SK-N-SH treated with all-trans-retinoic acid at 6 μM for 48 hours (cell line): ENCODE measurements at regions not wholly inside any gene's neighbourhood (a gene's known extent, or its start where the extent isn't known, plus 50 kb on each side); places are given as distances from the start of the nearest gene placed in this dataset.

ENCODE experiments used
- ATAC-seq: fragments of 200-7000 bp; cut with Tn5 transposase; 3 replicates; pipeline ENCODE4 v1.9.1; 2020; ENCODE audit warnings: mild to moderate bottlenecking, moderate library complexity
- ARNTL ChIP-seq: fragments of 450-650 bp; formaldehyde crosslinking; IDR thresholded peaks from 2 replicates; pipeline ENCODE4 v1.5.0; 2020; ENCODE audit warnings: low read depth, mild to moderate bottlenecking, moderate library complexity, borderline replicate concordance
- BACH2 ChIP-seq: fragments of 250-450 bp; sonication (Bioruptor Pico); IDR thresholded peaks from 2 replicates; pipeline ENCODE4 v1.9.0; 2021; ENCODE audit warnings: mild to moderate bottlenecking, borderline replicate concordance
- CSDC2 ChIP-seq: fragments of 250-450 bp; sonication (Bioruptor Pico); IDR thresholded peaks from 2 replicates; pipeline ENCODE4 v1.5.0; 2020; ENCODE audit warnings: mild to moderate bottlenecking, moderate library complexity
- ESRRG ChIP-seq: fragments of 250-450 bp; sonication (Bioruptor Pico); IDR thresholded peaks from 2 replicates; pipeline ENCODE4 v1.6.1; 2021; ENCODE audit warnings: mild to moderate bottlenecking
- GLIS3 ChIP-seq: fragments of 250-450 bp; sonication (Bioruptor Pico); IDR thresholded peaks from 2 replicates; pipeline ENCODE4 v1.5.0; 2020; ENCODE audit warnings: mild to moderate bottlenecking, moderate library complexity
- ISL1 ChIP-seq: fragments of 250-450 bp; sonication (Bioruptor Pico); IDR thresholded peaks from 2 replicates; pipeline ENCODE4 v2.1.2; 2022; ENCODE audit warnings: mild to moderate bottlenecking, moderate library complexity
- OSR1 ChIP-seq: fragments of 250-450 bp; sonication (Bioruptor Pico); IDR thresholded peaks from 2 replicates; pipeline ENCODE4 v1.8.0; 2022; ENCODE audit warnings: moderate library complexity, mild to moderate bottlenecking, inconsistent platforms
- PPARA ChIP-seq: fragments of 250-450 bp; sonication (Bioruptor Pico); IDR thresholded peaks from 2 replicates; pipeline ENCODE4 v1.5.0; 2020; ENCODE audit warnings: mild to moderate bottlenecking, borderline replicate concordance
- SNAI2 ChIP-seq: fragments of 250-450 bp; sonication (Bioruptor Pico); IDR thresholded peaks from 2 replicates; pipeline ENCODE4 v1.5.0; 2020; ENCODE audit warnings: mild to moderate bottlenecking, moderate library complexity
- TCF4 ChIP-seq: fragments of 250-450 bp; sonication (Bioruptor Pico); IDR thresholded peaks from 2 replicates; pipeline ENCODE4 v1.8.0; 2021; ENCODE audit warnings: mild to moderate bottlenecking, moderate library complexity, borderline replicate concordance
- TOX ChIP-seq: fragments of 250-450 bp; sonication (Bioruptor Pico); IDR thresholded peaks from 2 replicates; pipeline ENCODE4 v1.8.0; 2021; ENCODE audit warnings: mild to moderate bottlenecking, moderate library complexity, borderline replicate concordance
- ZC3H10 ChIP-seq: fragments of 250-450 bp; sonication (Bioruptor Pico); IDR thresholded peaks from 2 replicates; pipeline ENCODE4 v1.5.1; 2021; ENCODE audit warnings: mild to moderate bottlenecking, moderate library complexity
- ZFP3 ChIP-seq: fragments of 250-450 bp; sonication (Bioruptor Pico); IDR thresholded peaks from 2 replicates; pipeline ENCODE4 v1.5.0; 2020; ENCODE audit warnings: mild to moderate bottlenecking, moderate library complexity
- ZFP30 ChIP-seq: fragments of 450-650 bp; formaldehyde crosslinking; IDR thresholded peaks from 2 replicates; pipeline ENCODE4 v1.5.0; 2022; ENCODE audit warnings: mild to moderate bottlenecking, moderate library complexity
- ZNF565 ChIP-seq: fragments of 450-650 bp; formaldehyde crosslinking; conservative IDR thresholded peaks from 2 replicates; pipeline ENCODE4 v1.5.0; 2020; ENCODE audit warnings: low read depth, mild to moderate bottlenecking, moderate library complexity
- ZNF70 ChIP-seq: fragments of 450-650 bp; formaldehyde crosslinking; IDR thresholded peaks from 2 replicates; pipeline ENCODE4 v1.5.0; 2020; ENCODE audit warnings: mild to moderate bottlenecking, moderate library complexity
- TF ChIP-seq, protein P1 (sequence below): fragments of 250-450 bp; sonication (Bioruptor Pico); IDR thresholded peaks from 2 replicates; pipeline ENCODE4 v1.5.1; 2021; ENCODE audit warnings: mild to moderate bottlenecking, moderate library complexity
- TF ChIP-seq, protein P2 (sequence below): fragments of 250-450 bp; sonication (Bioruptor Pico); IDR thresholded peaks from 2 replicates; pipeline ENCODE4 v1.8.0; 2020; ENCODE audit warnings: mild to moderate bottlenecking, moderate library complexity, borderline replicate concordance
- TF ChIP-seq, protein P3 (sequence below): fragments of 250-450 bp; sonication (Bioruptor Pico); IDR thresholded peaks from 2 replicates; pipeline ENCODE4 v1.5.0; 2020; ENCODE audit warnings: mild to moderate bottlenecking, moderate library complexity
- TF ChIP-seq, protein P4 (sequence below): fragments of 250-450 bp; sonication (Bioruptor Pico); IDR thresholded peaks from 2 replicates; pipeline ENCODE4 v1.8.0; 2021; ENCODE audit warnings: low read depth, mild to moderate bottlenecking, moderate library complexity, borderline replicate concordance
- TF ChIP-seq, protein P5 (sequence below): fragments of 250-450 bp; sonication (Bioruptor Pico); IDR thresholded peaks from 2 replicates; pipeline ENCODE4 v1.5.1; 2020; ENCODE audit warnings: low read depth, mild to moderate bottlenecking, moderate library complexity

DNA sequence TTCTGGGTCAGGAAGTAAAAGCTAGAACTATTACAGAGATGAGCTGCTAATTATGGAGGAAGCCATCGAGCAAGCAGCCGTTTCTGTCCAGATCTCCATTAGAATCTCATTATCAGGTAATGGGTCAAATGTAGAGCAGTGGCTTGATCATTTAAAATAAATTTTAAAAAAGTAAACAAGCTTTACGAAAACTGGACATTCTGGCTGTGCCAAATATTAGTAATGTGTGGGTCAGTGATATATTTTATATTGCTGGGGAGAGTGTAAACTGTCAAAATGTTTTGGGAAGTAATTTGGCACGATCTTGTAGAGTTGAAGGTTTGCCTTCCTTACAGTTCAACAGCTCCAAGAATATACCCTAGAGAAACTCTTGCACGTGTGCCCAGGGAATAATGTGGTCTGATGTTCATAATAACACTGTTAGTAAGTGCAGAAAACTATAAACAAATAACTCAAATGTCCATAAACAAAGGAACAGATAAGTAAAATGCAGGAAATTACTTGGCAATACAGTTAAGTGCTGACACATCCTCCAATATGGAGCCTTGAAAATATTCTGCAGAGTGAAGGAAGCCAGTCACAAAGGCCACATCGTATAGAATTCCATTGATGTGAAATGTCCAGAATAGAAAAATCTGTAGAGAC, 127.2 kb upstream of the UBL3 start:
- TF ChIP-seq, protein P1, sequence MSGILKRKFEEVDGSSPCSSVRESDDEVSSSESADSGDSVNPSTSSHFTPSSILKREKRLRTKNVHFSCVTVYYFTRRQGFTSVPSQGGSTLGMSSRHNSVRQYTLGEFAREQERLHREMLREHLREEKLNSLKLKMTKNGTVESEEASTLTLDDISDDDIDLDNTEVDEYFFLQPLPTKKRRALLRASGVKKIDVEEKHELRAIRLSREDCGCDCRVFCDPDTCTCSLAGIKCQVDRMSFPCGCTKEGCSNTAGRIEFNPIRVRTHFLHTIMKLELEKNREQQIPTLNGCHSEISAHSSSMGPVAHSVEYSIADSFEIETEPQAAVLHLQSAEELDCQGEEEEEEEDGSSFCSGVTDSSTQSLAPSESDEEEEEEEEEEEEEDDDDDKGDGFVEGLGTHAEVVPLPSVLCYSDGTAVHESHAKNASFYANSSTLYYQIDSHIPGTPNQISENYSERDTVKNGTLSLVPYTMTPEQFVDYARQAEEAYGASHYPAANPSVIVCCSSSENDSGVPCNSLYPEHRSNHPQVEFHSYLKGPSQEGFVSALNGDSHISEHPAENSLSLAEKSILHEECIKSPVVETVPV (CRISPR knock-in tag): no peak
- TF ChIP-seq ISL1 (no peak), OSR1 (CRISPR knock-in tag) (no peak), TOX (CRISPR knock-in tag) (no peak), PPARA (CRISPR knock-in tag) (no peak), SNAI2 (CRISPR knock-in tag) (no peak), ARNTL (no peak), CSDC2 (CRISPR knock-in tag) (no peak), ZNF565 (CRISPR knock-in tag) (no peak), BACH2 (no peak)
- TF ChIP-seq, protein P2, sequence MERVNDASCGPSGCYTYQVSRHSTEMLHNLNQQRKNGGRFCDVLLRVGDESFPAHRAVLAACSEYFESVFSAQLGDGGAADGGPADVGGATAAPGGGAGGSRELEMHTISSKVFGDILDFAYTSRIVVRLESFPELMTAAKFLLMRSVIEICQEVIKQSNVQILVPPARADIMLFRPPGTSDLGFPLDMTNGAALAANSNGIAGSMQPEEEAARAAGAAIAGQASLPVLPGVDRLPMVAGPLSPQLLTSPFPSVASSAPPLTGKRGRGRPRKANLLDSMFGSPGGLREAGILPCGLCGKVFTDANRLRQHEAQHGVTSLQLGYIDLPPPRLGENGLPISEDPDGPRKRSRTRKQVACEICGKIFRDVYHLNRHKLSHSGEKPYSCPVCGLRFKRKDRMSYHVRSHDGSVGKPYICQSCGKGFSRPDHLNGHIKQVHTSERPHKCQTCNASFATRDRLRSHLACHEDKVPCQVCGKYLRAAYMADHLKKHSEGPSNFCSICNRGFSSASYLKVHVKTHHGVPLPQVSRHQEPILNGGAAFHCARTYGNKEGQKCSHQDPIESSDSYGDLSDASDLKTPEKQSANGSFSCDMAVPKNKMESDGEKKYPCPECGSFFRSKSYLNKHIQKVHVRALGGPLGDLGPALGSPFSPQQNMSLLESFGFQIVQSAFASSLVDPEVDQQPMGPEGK: no peak
- TF ChIP-seq, protein P3, sequence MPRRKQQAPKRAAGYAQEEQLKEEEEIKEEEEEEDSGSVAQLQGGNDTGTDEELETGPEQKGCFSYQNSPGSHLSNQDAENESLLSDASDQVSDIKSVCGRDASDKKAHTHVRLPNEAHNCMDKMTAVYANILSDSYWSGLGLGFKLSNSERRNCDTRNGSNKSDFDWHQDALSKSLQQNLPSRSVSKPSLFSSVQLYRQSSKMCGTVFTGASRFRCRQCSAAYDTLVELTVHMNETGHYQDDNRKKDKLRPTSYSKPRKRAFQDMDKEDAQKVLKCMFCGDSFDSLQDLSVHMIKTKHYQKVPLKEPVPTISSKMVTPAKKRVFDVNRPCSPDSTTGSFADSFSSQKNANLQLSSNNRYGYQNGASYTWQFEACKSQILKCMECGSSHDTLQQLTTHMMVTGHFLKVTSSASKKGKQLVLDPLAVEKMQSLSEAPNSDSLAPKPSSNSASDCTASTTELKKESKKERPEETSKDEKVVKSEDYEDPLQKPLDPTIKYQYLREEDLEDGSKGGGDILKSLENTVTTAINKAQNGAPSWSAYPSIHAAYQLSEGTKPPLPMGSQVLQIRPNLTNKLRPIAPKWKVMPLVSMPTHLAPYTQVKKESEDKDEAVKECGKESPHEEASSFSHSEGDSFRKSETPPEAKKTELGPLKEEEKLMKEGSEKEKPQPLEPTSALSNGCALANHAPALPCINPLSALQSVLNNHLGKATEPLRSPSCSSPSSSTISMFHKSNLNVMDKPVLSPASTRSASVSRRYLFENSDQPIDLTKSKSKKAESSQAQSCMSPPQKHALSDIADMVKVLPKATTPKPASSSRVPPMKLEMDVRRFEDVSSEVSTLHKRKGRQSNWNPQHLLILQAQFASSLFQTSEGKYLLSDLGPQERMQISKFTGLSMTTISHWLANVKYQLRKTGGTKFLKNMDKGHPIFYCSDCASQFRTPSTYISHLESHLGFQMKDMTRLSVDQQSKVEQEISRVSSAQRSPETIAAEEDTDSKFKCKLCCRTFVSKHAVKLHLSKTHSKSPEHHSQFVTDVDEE (CRISPR knock-in tag): no peak
- TF ChIP-seq, protein P4, sequence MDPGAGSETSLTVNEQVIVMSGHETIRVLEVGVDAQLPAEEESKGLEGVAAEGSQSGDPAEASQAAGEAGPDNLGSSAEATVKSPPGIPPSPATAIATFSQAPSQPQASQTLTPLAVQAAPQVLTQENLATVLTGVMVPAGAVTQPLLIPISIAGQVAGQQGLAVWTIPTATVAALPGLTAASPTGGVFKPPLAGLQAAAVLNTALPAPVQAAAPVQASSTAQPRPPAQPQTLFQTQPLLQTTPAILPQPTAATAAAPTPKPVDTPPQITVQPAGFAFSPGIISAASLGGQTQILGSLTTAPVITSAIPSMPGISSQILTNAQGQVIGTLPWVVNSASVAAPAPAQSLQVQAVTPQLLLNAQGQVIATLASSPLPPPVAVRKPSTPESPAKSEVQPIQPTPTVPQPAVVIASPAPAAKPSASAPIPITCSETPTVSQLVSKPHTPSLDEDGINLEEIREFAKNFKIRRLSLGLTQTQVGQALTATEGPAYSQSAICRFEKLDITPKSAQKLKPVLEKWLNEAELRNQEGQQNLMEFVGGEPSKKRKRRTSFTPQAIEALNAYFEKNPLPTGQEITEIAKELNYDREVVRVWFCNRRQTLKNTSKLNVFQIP (CRISPR knock-in tag): no peak
- ATAC-seq: no peak

DNA sequence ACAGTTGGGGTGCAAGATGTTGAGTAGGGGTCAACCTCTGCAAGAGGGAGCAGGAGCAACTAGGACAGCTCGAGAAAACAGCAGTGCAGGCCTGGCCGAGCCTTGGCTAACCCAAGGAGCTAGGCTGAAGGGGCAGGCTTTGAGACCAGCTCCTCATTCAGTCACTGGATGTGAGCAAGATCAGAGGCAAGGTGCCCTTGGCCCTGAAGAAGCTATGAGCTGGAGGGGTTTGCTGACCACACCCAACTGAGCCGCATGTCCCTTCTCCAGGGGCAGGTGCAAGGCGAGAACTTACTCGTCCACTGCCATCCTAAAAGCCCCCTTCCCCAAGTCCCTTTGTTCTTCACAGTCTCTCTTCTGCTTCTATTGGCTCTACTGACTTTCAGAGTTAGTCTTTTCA, 126.1 kb upstream of the UBL3 start:
- ATAC-seq: no peak
- no peak for TF ChIP-seq SNAI2 (CRISPR knock-in tag)
- TF ChIP-seq TOX (CRISPR knock-in tag): no peak
- no peak for TF ChIP-seq BACH2
- no peak for TF ChIP-seq ESRRG
- TF ChIP-seq, protein P1 (CRISPR knock-in tag): no peak
- TF ChIP-seq ZFP3 (CRISPR knock-in tag): no peak
- TF ChIP-seq ZC3H10 (CRISPR knock-in tag): no peak

DNA sequence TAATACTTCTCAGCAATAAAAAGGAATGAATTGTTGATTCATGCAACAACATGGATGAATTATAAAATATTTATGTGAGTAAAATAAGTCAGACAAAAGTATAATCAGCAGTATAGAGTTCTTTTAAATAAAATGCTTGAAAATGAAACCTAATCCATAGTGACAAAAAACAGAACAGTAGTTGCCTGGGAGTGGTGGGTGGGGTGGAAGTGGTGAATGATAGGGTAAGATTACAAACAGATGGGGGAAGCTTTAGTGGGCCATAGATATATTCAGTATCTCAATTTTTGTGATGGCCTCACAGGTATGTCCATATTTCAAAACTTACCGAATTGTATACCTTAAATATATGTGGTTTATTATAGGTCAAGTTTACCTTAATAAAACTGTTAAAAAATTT, 124.9 kb upstream of the UBL3 start:
- TF ChIP-seq, protein P1 (CRISPR knock-in tag): no peak
- TF ChIP-seq ISL1 (no peak), ZNF565 (CRISPR knock-in tag) (no peak), ZFP3 (CRISPR knock-in tag) (no peak), ZNF70 (CRISPR knock-in tag) (no peak), GLIS3 (CRISPR knock-in tag) (no peak), TCF4 (CRISPR knock-in tag) (no peak), ZC3H10 (CRISPR knock-in tag) (no peak), ESRRG (no peak), ARNTL (no peak), TOX (CRISPR knock-in tag) (no peak), SNAI2 (CRISPR knock-in tag) (no peak), BACH2 (no peak), ZFP30 (CRISPR knock-in tag) (no peak)
- TF ChIP-seq, protein P5, sequence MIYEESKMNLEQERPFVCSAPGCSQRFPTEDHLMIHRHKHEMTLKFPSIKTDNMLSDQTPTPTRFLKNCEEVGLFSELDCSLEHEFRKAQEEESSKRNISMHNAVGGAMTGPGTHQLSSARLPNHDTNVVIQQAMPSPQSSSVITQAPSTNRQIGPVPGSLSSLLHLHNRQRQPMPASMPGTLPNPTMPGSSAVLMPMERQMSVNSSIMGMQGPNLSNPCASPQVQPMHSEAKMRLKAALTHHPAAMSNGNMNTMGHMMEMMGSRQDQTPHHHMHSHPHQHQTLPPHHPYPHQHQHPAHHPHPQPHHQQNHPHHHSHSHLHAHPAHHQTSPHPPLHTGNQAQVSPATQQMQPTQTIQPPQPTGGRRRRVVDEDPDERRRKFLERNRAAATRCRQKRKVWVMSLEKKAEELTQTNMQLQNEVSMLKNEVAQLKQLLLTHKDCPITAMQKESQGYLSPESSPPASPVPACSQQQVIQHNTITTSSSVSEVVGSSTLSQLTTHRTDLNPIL (CRISPR knock-in tag): no peak
- no peak for ATAC-seq
